ENCODE measurements at regions not wholly inside any gene's neighbourhood (a gene's known extent, or its start where the extent isn't known, plus 50 kb on each side); places are given as distances from the start of the nearest gene placed in this dataset.
A peak's percentile ranks its signal among the peaks of the same experiment; 100 is the strongest.

- TF ChIP-seq CTCF (conservative IDR thresholded peaks at IDR 0.05; ENCODE audit: low read depth, low read length), result no peak
- no peak for DNase-seq (ENCODE audit: low read depth)
- H3K4me3 ChIP-seq (ENCODE audit: low read depth, low read length), result no peak overlapping the region
Measured at GRCh38 chr18:29883114-29883513, 1159.4 kb downstream of the DSC3 start.

- H3K4me3 ChIP-seq (ENCODE audit: low read depth, low read length), result no peak overlapping the region
- no peak for DNase-seq (ENCODE audit: low read depth)
- TF ChIP-seq CTCF (conservative IDR thresholded peaks at IDR 0.05; ENCODE audit: low read depth, low read length), result no peak
Measured at GRCh38 chr18:29882620-29883019, 1159.9 kb downstream of the DSC3 start.

- peak; percentile 11 for TF ChIP-seq CTCF (conservative IDR thresholded peaks at IDR 0.05; ENCODE audit: low read depth, low read length)
- DNase-seq (ENCODE audit: low read depth), result no peak
- H3K4me3 ChIP-seq (ENCODE audit: low read depth, low read length), result no peak overlapping the region
Measured at GRCh38 chr18:29879763-29880162, 1162.8 kb downstream of the DSC3 start.

- no peak for DNase-seq (ENCODE audit: low read depth)
- peak; percentile 60 for TF ChIP-seq CTCF (conservative IDR thresholded peaks at IDR 0.05; ENCODE audit: low read depth, low read length)
Measured at GRCh38 chr18:29874519-29875098, 1167.9 kb downstream of the DSC3 start.

GRCh38 chr18:29873211-29873610 is 1169.3 kb downstream of the DSC3 start:
- no peak for TF ChIP-seq CTCF (conservative IDR thresholded peaks at IDR 0.05; ENCODE audit: low read depth, low read length)
- no peak for DNase-seq (ENCODE audit: low read depth)
- H3K4me3 ChIP-seq (ENCODE audit: low read depth, low read length), result no peak overlapping the region

More at GRCh38 chr18:29874519-29875098, 1167.9 kb downstream of the DSC3 start:
- H3K4me3 ChIP-seq (ENCODE audit: low read depth, low read length), result no peak overlapping the region

GRCh38 chr18:29871246-29871645 is 1171.3 kb downstream of the DSC3 start:
- DNase-seq (ENCODE audit: low read depth), result no peak
- H3K4me3 ChIP-seq (ENCODE audit: low read depth, low read length), result no peak overlapping the region
- TF ChIP-seq CTCF (conservative IDR thresholded peaks at IDR 0.05; ENCODE audit: low read depth, low read length), result no peak

- H3K4me3 ChIP-seq (ENCODE audit: low read depth, low read length), result no peak overlapping the region
- no peak for TF ChIP-seq CTCF (conservative IDR thresholded peaks at IDR 0.05; ENCODE audit: low read depth, low read length)
- DNase-seq (ENCODE audit: low read depth), result no peak
Measured at GRCh38 chr18:29862824-29863223, 1179.7 kb downstream of the DSC3 start.
